Aorta (tissue), 5 donors: ENCODE measurements at regions not wholly inside any gene's neighbourhood (a gene's known extent, or its start where the extent isn't known, plus 50 kb on each side); places are given as distances from the start of the nearest gene placed in this dataset.

Source experiments
- ATAC-seq: fragments of 200-7000 bp; cut with Tn5 transposase; one replicate; pipeline ENCODE4 v1.9.1; 2022; ENCODE audit warnings: moderate library complexity; ENCODE audit not compliant: low FRiP score
- DNase-seq, 2 donors: peaks; one replicate each; pipeline ENCODE4 v3.0.0-alpha.2; 2020
- H3K27ac ChIP-seq, 2 donors: one replicate each; pipeline ENCODE4 v1.5.1; 2013; ENCODE audit warnings: low read length in 2 of 2, mild to moderate bottlenecking in 2 of 2, moderate library complexity in 2 of 2, control low read depth in 1 of 2, inconsistent platforms in 1 of 2, low read depth in 1 of 2
- H3K27me3 ChIP-seq, 2 donors: one replicate each; pipeline ENCODE4 v1.6.1; 2013; ENCODE audit warnings: control low read depth in 1 of 2, low read length in 1 of 2, mild to moderate bottlenecking in 1 of 2, moderate library complexity in 1 of 2; ENCODE audit not compliant: insufficient read depth in 2 of 2, control insufficient read depth in 1 of 2
- H3K36me3 ChIP-seq, 2 donors: one replicate each; pipeline ENCODE4 v1.6.1; 2013; ENCODE audit warnings: control low read depth in 1 of 2, low read length in 1 of 2, mild to moderate bottlenecking in 1 of 2; ENCODE audit not compliant: insufficient read depth in 2 of 2, control insufficient read depth in 1 of 2
- H3K4me1 ChIP-seq, 2 donors: one replicate each; pipeline ENCODE4 v1.6.1; 2013; ENCODE audit warnings: low read length in 2 of 2, control low read depth in 1 of 2, mild to moderate bottlenecking in 1 of 2, moderate library complexity in 1 of 2; ENCODE audit not compliant: insufficient read depth in 2 of 2, control insufficient read depth in 1 of 2
- H3K4me3 ChIP-seq, 2 donors: one replicate each; pipeline ENCODE4 v1.5.1; 2013; ENCODE audit warnings: low read length in 2 of 2, control low read depth in 1 of 2, mild to moderate bottlenecking in 1 of 2
- H3K9me3 ChIP-seq: one replicate; pipeline ENCODE4 v1.6.1; 2013; ENCODE audit warnings: mild to moderate bottlenecking, low read length; ENCODE audit not compliant: control insufficient read depth
- WGBS, 2 donors: extraction: QIAGEN DNeasy Blood & Tissue Kit; methylation state at CpG; one replicate each; pipeline ENCODE4 v1.1.7; 2013; 5-methylcytosine and 5-hydroxymethylcytosine counted together
- intact Hi-C, 2 donors: fragments of 100-400 bp; cut with DNase I; formaldehyde crosslinking; loops; one replicate each; pipeline versions ENCODE4 v1.14.2 to v1.15.0; 2022
- donor health status: healthy with polysubstance abuse.
- donor health status: Bipolar disorder and iron deficiency.
- donor health status: DM: no; HTN: no; CAD: no.
- donor health status: DM: no; HTN: no; CAD: no.
- donor health status: DM: yes; HTN: yes; CAD: no.

DNA sequence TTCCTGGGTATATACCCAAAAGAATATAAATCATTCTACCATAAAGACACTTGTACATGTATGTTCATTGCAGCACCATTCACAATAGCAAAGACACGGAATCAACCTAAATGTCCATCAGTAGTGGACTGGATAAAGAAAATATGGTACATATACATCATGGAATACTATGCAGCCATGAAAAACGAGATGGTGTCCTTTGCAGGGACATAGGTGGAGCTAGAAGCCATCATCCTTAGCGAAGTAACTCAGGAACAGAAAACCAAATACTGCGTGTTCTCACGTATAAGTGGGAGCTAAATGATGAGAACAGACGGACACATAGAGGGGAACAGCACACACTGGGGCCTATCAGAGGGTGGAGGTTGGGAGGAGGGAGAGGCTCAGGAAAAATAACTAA lies 183.7 kb upstream of the CELF2 start:
- Histone ChIP-seq H3K27me3 (no peaks in the 10 kb centered on the region), H3K27ac (no peak overlapping the region), H3K4me3 (no peak overlapping the region), H3K4me1 (peaks cover 0 to 1% of the 10 kb centered on the region in 2 donors), H3K36me3 (no peaks in the 10 kb centered on the region), H3K9me3 (peaks cover 2% of the 10 kb centered on the region)
- intact Hi-C loops = loop anchor here (5.0 kb wide), 3 partner anchors 37 to 42 kb away; no protein-coding TSS in a partner anchor
- ATAC-seq (no peak), DNase-seq (no peak)
- 93 to 95% methylated on average over 6 of the region's 6 CpGs for WGBS, 2 donors

DNA sequence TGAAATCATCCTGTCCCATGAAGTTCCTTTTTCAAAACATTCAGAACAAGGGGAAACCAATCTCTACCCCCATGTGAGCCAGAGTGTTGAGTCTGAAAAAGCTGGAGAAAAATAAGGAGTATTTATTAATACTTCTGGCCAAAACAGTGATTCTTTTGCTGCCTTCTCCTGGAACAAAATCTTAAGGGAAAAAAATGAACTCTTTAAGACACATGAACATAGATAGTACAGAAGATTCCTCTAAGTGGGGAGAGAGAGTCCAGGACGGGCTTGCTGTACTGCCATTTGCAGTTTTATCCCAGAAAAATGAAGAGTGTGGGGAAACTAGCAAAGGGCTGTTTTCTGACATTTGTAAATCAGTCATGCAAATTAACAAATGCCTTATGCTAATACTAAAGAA lies 173.4 kb upstream of the CELF2 start:
- Histone ChIP-seq H3K9me3 (no peaks in the 10 kb centered on the region), H3K4me3 (no peak overlapping the region), H3K27me3 (no peaks in the 10 kb centered on the region), H3K4me1 (no peaks in the 10 kb centered on the region), H3K27ac (no peak overlapping the region), H3K36me3 (no peaks in the 10 kb centered on the region)
- intact Hi-C loops = no loop called here
- no peak for DNase-seq
- 48 to 87% methylated on average over 1 of the region's 1 CpG for WGBS, 2 donors
- no peak for ATAC-seq

DNA sequence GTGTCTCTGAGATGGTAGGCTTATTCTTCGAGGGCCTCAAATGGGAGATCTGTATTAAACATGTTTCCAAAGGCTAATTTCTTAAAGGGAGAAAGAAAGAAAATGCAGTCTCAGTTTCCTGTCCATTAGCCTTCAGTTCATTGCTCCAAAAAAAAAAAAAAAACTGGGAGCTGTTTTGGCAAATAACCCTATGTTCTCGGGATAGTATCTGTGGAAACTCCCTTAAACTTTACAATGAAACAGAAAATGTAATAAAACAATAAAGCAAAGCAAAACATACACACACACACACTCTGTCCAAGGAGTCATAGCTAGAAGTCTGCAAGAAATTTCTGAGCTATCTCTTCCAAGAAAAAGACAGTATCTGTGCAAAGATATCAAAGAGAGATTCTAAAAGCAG lies 172.5 kb upstream of the CELF2 start:
- ATAC-seq = no peak
- 36 to 39% methylated on average over 2 of the region's 2 CpGs for whole genome bisulfite sequencing, 2 donors
- H3K4me1 ChIP-seq = no peaks in the 10 kb centered on the region

DNA sequence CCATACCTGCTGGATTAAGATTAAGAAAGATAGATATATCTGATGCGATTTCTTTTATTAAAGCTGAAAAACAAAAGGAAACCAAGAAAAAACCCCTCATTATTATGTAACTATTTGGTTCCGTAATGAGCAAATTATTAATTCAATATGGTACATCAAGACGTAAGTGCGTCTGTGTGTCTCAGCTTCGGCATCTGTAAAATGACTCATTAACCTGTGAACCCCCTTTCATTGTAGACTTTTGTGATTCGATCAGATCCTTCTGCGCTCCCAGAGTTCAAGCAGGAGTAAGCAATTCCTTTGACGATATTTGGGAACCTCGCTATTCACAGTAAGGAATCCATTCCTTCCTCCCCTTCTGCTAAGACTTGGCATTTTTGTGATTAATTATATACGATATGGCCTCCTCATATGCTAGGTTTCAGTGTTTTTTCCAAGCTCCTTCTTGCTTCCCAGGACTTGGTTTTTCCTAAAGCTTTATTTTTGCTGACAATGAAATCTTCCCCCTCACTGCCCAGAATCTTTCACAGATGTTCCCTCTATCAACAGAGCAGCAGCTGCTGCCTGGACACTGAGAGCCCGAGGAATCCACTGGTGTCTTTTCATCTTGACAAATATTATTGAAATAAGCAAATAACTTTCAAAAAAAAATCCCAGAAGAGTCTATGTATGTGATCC lies 171.7 kb upstream of the CELF2 start:
- no peaks in the 10 kb centered on the region for H3K36me3 ChIP-seq
- DNase-seq (no peak), ATAC-seq (no peak)
- no peak overlapping the region for H3K27ac ChIP-seq
- H3K27me3 ChIP-seq = no peaks in the 10 kb centered on the region
- H3K4me3 ChIP-seq = no peak overlapping the region
- H3K9me3 ChIP-seq = no peaks in the 10 kb centered on the region
- H3K4me1 ChIP-seq = no peaks in the 10 kb centered on the region
- intact Hi-C loops = no loop called here
- WGBS, 2 donors = 88 to 94% methylated on average over 11 of the region's 11 CpGs

More for the DNA sequence above, 172.5 kb upstream of the CELF2 start:
- intact Hi-C loops = no loop called here
- Histone ChIP-seq H3K36me3 (no peaks in the 10 kb centered on the region), H3K27ac (no peak overlapping the region), H3K27me3 (no peaks in the 10 kb centered on the region), H3K9me3 (no peaks in the 10 kb centered on the region), H3K4me3 (no peak overlapping the region)
- no peak for DNase-seq

DNA sequence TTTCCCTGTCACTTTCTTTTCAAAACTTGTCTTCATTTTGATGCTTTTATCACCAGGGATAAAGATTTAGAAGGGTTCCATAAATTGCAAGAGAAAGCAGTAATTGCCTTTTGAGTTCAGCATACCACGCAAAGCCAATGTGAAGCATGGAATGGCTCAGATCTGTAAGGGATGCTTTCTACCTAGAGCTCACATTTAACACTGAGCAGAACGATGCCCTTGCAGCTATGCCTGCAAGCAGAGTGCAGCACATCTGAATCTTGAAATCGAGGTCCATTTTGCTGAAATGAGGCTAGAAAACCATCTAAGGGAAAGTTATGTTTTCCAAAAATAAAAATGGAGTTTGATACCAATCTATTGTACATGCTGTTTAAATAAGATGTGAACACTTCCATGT lies 171.2 kb upstream of the CELF2 start:
- intact Hi-C loops = no loop called here
- H3K4me1 ChIP-seq = no peaks in the 10 kb centered on the region
- no peaks in the 10 kb centered on the region for H3K36me3 ChIP-seq
- DNase-seq (no peak), ATAC-seq (no peak)
- no peak overlapping the region for H3K27ac ChIP-seq
- no peaks in the 10 kb centered on the region for H3K9me3 ChIP-seq
- H3K27me3 ChIP-seq = no peaks in the 10 kb centered on the region
- no peak overlapping the region for H3K4me3 ChIP-seq
- 77 to 78% methylated on average over 3 of the region's 3 CpGs for WGBS, 2 donors

DNA sequence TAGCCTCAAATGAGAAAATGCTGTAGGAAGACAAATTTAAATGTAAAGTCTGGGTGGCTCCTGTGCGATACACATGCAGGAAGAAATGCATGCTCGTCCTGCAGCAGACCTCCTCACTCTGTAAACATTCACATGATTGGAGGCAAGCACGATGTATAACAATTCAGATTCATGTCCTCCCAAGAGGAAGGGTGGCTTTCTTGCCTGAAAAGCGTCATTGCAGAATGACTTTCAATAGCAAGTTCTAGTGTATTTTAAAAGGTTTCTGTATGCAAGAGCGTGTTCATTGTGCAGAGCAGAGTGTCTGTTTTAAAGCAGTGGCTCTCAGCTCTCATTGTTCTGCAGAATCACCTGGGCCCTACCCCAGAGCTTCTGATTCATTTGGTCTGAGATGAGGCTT lies 170.3 kb upstream of the CELF2 start:
- Histone ChIP-seq H3K27ac (no peak overlapping the region), H3K9me3 (no peaks in the 10 kb centered on the region), H3K36me3 (no peaks in the 10 kb centered on the region), H3K27me3 (no peaks in the 10 kb centered on the region), H3K4me3 (no peak overlapping the region), H3K4me1 (no peaks in the 10 kb centered on the region)
- WGBS, 2 donors = 79% methylated on average over 5 of the region's 5 CpGs
- DNase-seq = no peak
- ATAC-seq = no peak
- intact Hi-C loops = no loop called here

DNA sequence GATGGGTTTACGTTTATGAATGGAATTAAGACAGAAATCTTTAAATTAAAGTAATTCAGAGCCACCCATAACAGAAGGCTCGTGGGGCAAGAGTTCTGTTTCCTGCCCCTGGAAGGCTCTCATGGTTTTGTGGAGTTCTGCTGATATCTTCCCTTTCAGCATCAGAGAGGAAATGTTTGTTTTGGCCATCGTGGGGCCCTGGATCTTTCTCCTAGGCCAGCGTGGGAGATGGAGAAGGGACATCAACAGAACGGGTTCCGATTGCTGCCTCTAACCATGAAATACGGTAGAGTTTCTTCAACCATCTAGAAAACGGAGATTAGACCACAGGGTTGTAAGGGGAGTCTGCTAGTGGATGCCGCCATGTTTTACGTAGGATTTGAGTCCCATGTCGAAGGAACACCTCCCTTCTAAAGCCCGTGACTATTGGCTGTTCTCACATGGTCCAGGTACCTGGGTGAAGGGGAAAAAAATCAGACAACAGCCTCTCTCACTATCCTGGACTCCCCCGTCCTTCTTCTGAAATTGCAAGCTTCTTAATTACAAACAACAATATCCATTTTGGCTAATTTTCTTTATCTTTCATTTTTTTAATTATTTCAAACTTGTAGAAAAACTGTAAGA lies 169.1 kb upstream of the CELF2 start:
- no peak overlapping the region for H3K4me3 ChIP-seq
- H3K36me3 ChIP-seq = no peaks in the 10 kb centered on the region
- H3K9me3 ChIP-seq = no peaks in the 10 kb centered on the region
- DNase-seq (no peak), ATAC-seq (no peak)
- intact Hi-C loops = no loop called here
- H3K27me3 ChIP-seq = no peaks in the 10 kb centered on the region
- H3K27ac ChIP-seq = no peak overlapping the region
- WGBS, 2 donors = 78 to 79% methylated on average over 13 of the region's 13 CpGs
- no peaks in the 10 kb centered on the region for H3K4me1 ChIP-seq

DNA sequence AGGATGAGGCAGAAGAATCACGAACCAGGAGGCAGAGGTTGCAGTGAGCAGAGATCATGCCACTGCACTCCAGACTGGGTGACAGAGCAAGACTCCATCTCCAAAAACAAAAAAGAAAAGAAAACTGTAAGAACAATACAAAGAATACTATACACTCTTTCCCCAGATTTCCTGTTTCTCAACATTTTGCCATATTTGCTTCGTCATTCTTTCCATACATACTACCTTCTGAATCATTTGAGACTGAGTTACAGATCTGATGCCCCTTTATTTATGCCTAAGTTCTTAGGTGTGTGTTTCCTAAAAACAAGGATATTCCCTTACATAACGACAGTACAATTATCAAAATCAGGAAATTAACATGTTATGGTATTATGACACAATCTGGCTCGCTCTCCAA lies 168.4 kb upstream of the CELF2 start:
- H3K27ac ChIP-seq = no peak overlapping the region
- no peaks in the 10 kb centered on the region for H3K36me3 ChIP-seq
- no peak for ATAC-seq
- no peak overlapping the region for H3K4me3 ChIP-seq
- intact Hi-C loops = no loop called here
- H3K27me3 ChIP-seq = no peaks in the 10 kb centered on the region
- WGBS, 2 donors = 95 to 98% methylated on average over 4 of the region's 4 CpGs
- DNase-seq = no peak
- H3K4me1 ChIP-seq = no peaks in the 10 kb centered on the region
- H3K9me3 ChIP-seq = no peaks in the 10 kb centered on the region

DNA sequence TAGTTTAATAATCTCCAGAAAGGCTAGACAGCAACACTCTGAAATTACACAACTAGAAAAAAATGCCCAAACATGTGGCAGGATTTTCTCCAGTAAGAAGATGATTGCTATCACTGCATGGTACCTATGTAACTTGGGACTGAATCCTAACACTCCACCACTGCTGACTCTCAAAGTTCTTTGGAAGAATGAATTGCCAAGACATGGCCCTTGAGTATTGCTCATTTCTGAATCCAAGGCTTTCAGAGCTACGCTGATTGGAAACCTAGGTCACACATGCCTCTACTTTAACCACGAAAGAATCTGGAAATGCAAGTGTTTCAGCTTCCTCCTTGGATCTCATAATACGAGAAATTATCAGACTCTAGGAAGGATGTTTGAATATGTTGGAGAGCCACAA lies 167.5 kb upstream of the CELF2 start:
- intact Hi-C loops = no loop called here
- DNase-seq (no peak), ATAC-seq (peak; percentile 37)
- Histone ChIP-seq H3K27ac (no peak overlapping the region), H3K36me3 (no peaks in the 10 kb centered on the region), H3K4me3 (no peak overlapping the region), H3K27me3 (no peaks in the 10 kb centered on the region), H3K9me3 (no peaks in the 10 kb centered on the region), H3K4me1 (no peaks in the 10 kb centered on the region)
- WGBS, 2 donors = 91 to 93% methylated on average over 3 of the region's 3 CpGs
